IMR-90 (cell line): ENCODE measurements at regions not wholly inside any gene's neighbourhood (a gene's known extent, or its start where the extent isn't known, plus 50 kb on each side); places are given as distances from the start of the nearest gene placed in this dataset.

ENCODE experiments used
- ATAC-seq: fragments of 200-7000 bp; cut with Tn5 transposase; 2 replicates; pipeline ENCODE4 v1.9.1; 2020; ENCODE audit warnings: low read depth, mild to moderate bottlenecking, moderate library complexity
- BruUV-seq: library from RNA; stranded (reverse); fragments of 400-500 nt; replicated peaks from 2 replicates; lab custom pipeline; 2021; lab: Mats Ljungman, UMichigan
- CTCF ChIA-PET: fragments of 300-600 bp; formaldehyde crosslinking; extraction: SDS; loops from one replicate; lab custom pipeline; 2021; ENCODE audit warnings: antibody characterized with exemption; lab: Yijun Ruan, JAX
- POLR2A ChIA-PET: fragments of 300-600 bp; sonication (Branson Sonifier 250); formaldehyde crosslinking; loops from one replicate; lab custom pipeline; 2022; ENCODE audit warnings: antibody characterized with exemption; ENCODE audit not compliant: unreplicated experiment; lab: Charles Lee
- DNase-seq: peaks from one replicate; pipeline ENCODE4 v3.0.0; 2013
- H2AFZ ChIP-seq: replicated peaks from 2 replicates; pipeline ENCODE3; 2013; ENCODE audit warnings: low read length, mild to moderate bottlenecking; ENCODE audit not compliant: poor library complexity
- H2AK5ac ChIP-seq: 2 replicates; pipeline ENCODE4 v1.6.1; 2013; ENCODE audit warnings: low read depth, low read length, inconsistent platforms
- H2AK9ac ChIP-seq: replicated peaks from 2 replicates; pipeline ENCODE3; 2013; ENCODE audit warnings: mild to moderate bottlenecking, low read depth, low read length, moderate library complexity; ENCODE audit not compliant: poor library complexity
- H2BK120ac ChIP-seq: 2 replicates; pipeline ENCODE4 v1.6.1; 2013; ENCODE audit warnings: low read depth, low read length, inconsistent platforms
- H2BK15ac ChIP-seq: 3 replicates; pipeline ENCODE4 v1.6.1; 2013; ENCODE audit warnings: low read depth, low read length, inconsistent platforms
- H2BK20ac ChIP-seq: 2 replicates; pipeline ENCODE4 v1.6.1; 2013; ENCODE audit warnings: low read depth, mild to moderate bottlenecking, inconsistent platforms, low read length, moderate library complexity
- H2BK5ac ChIP-seq: 2 replicates; pipeline ENCODE4 v1.6.1; 2013; ENCODE audit warnings: mild to moderate bottlenecking, low read depth, low read length, inconsistent platforms; ENCODE audit not compliant: poor library complexity, severe bottlenecking
- H3K14ac ChIP-seq: replicated peaks from 2 replicates; pipeline ENCODE4 v1.6.1; 2013; ENCODE audit warnings: low read depth, low read length, inconsistent platforms
- H3K18ac ChIP-seq: 2 replicates; pipeline ENCODE4 v1.6.1; 2013; ENCODE audit warnings: low read depth, low read length, control low read depth
- H3K23ac ChIP-seq: 2 replicates; pipeline ENCODE4 v1.6.1; 2013; ENCODE audit warnings: low read depth, low read length, inconsistent platforms
- H3K27ac ChIP-seq: 2 replicates; pipeline ENCODE4 v1.5.1; 2013; ENCODE audit warnings: mild to moderate bottlenecking, control low read depth, low read length; ENCODE audit not compliant: insufficient read depth
- H3K27me3 ChIP-seq: 2 replicates; pipeline ENCODE4 v1.6.1; 2013; ENCODE audit warnings: low read length; ENCODE audit not compliant: control insufficient read depth, insufficient read depth
- H3K36me3 ChIP-seq: 2 replicates; pipeline ENCODE4 v1.6.1; 2013; ENCODE audit warnings: low read length, mixed read lengths; ENCODE audit not compliant: control insufficient read depth, insufficient read depth
- H3K4ac ChIP-seq: 2 replicates; pipeline ENCODE4 v1.6.1; 2013; ENCODE audit warnings: low read depth, low read length, inconsistent platforms
- H3K4me1 ChIP-seq: 2 replicates; pipeline ENCODE4 v1.6.1; 2013; ENCODE audit warnings: low read length, mixed read lengths; ENCODE audit not compliant: control insufficient read depth, insufficient read depth
- H3K4me2 ChIP-seq: 2 replicates; pipeline ENCODE4 v1.6.1; 2013; ENCODE audit warnings: low read depth, mild to moderate bottlenecking, control low read depth, low read length, moderate library complexity
- H3K4me3 ChIP-seq: 2 replicates; pipeline ENCODE4 v1.5.1; 2013; ENCODE audit warnings: low read depth, mild to moderate bottlenecking, control low read depth, low read length, moderate library complexity; ENCODE audit not compliant: insufficient read depth
- H3K56ac ChIP-seq: 2 replicates; pipeline ENCODE4 v1.6.1; 2013; ENCODE audit warnings: low read length, inconsistent platforms; ENCODE audit not compliant: insufficient read depth; ENCODE audit errors: extremely low read depth
- H3K79me1 ChIP-seq, 2 experiments: 2 replicates each; pipeline ENCODE4 v1.6.1; 2013; ENCODE audit warnings: low read length in 2 of 2, inconsistent platforms in 1 of 2, low read depth in 1 of 2
- H3K9ac ChIP-seq: 2 replicates; pipeline ENCODE4 v1.6.1; 2013; ENCODE audit warnings: low read depth, low read length, control low read depth
- H3K9me1 ChIP-seq: 2 replicates; pipeline ENCODE4 v1.6.1; 2013; ENCODE audit warnings: low read length, inconsistent platforms; ENCODE audit not compliant: insufficient read depth
- H3K9me3 ChIP-seq: 2 replicates; pipeline ENCODE4 v1.6.1; 2013; ENCODE audit warnings: low read length; ENCODE audit not compliant: control insufficient read depth, insufficient read depth
- H4K20me1 ChIP-seq: 2 replicates; pipeline ENCODE4 v1.6.1; 2013; ENCODE audit warnings: low read length, inconsistent platforms; ENCODE audit not compliant: insufficient read depth
- H4K5ac ChIP-seq: 2 replicates; pipeline ENCODE4 v1.6.1; 2013; ENCODE audit warnings: mild to moderate bottlenecking, low read depth, low read length, control low read depth
- H4K8ac ChIP-seq, 2 experiments: 2 replicates each; pipeline ENCODE4 v1.6.1; 2013; ENCODE audit warnings: low read depth in 2 of 2, low read length in 2 of 2, control low read depth in 1 of 2, inconsistent platforms in 1 of 2
- H4K91ac ChIP-seq: 2 replicates; pipeline ENCODE4 v1.6.1; 2013; ENCODE audit warnings: low read depth, low read length, inconsistent platforms; ENCODE audit not compliant: insufficient read depth
- ELK1 ChIP-seq: fragments of 150-350 bp; IDR thresholded peaks from 2 replicates; pipeline ENCODE4 v1.6.1; 2016; ENCODE audit warnings: low read depth, mild to moderate bottlenecking, low read length, moderate library complexity, borderline replicate concordance
- FOS ChIP-seq: fragments of 150-350 bp; IDR thresholded peaks from 2 replicates; pipeline ENCODE4 v1.6.1; 2016; ENCODE audit warnings: low read depth, low read length
- MXI1 ChIP-seq: IDR thresholded peaks from 2 replicates; pipeline ENCODE4 v1.6.1; 2012; ENCODE audit warnings: low read depth, mild to moderate bottlenecking, low read length, moderate library complexity, borderline replicate concordance
- POLR2A ChIP-seq: IDR thresholded peaks from 2 replicates; pipeline ENCODE4 v1.6.1; 2012; ENCODE audit warnings: mild to moderate bottlenecking, low read depth, low read length
- WGBS, 2 experiments: methylation state at CpG; one replicate each; pipeline versions ENCODE4 v1.1.5 to v1.1.7; 2013; ENCODE audit warnings: missing lambda C conversion rate in 2 of 2; ENCODE audit not compliant: insufficient read length in 1 of 2; ENCODE audit errors: extremely low coverage in 2 of 2; 5-methylcytosine and 5-hydroxymethylcytosine counted together
- dilution Hi-C: fragments of 300-500 bp; cut with HindIII; formaldehyde crosslinking; loops from one replicate; pipeline ENCODE4 v1.14.3; 2018; ENCODE audit warnings: low sequenced_read_pairs; ENCODE audit not compliant: unreplicated experiment
- in situ Hi-C: fragments of 300-500 bp; cut with MboI; formaldehyde crosslinking; loops from 3 replicates; pipeline ENCODE4 v1.14.3; 2019; ENCODE audit warnings: low sequenced_read_pairs, inconsistent platforms, mixed read lengths
- intact Hi-C: fragments of 100-400 bp; cut with micrococcal nuclease; formaldehyde crosslinking; loops from 2 replicates; pipeline ENCODE4 v1.10.0; 2022

- TF ChIP-seq ELK1 (no peak), POLR2A (no peak), MXI1 (no peak)
Observed at GRCh38 chr9:91073811-91074771, 272.5 kb downstream of the SYK start (continued).

GRCh38 chr9:91074866-91075265 is 273.2 kb downstream of the SYK start:
- ChIA-PET POLR2A (no interaction called here), CTCF (no interaction called here)
- H2BK15ac ChIP-seq, result peak overlapping the region; percentile 56; the same call in 2 of the 3 replicates
- TF ChIP-seq FOS (no peak), MXI1 (no peak)
- H2BK5ac ChIP-seq, result no peak overlapping the region
- peak overlapping the region; percentile 32; the same call in 1 of the 2 replicates for H2BK120ac ChIP-seq
- no peaks in the 10 kb centered on the region for H3K36me3 ChIP-seq
- ATAC-seq (no peak), DNase-seq (no peak)
- H3K18ac ChIP-seq, result no peak overlapping the region
- no peaks in the 10 kb centered on the region for H3K79me1 ChIP-seq
- H3K23ac ChIP-seq, result no peak overlapping the region
- no TSS peak for BruUV-seq
- H3K4me2 ChIP-seq, result no peak overlapping the region
- no peak overlapping the region for H3K56ac ChIP-seq
- H2AK9ac ChIP-seq, result no peak overlapping the region
- H2BK20ac ChIP-seq, result peak overlapping the region; percentile 63; the same call in 1 of the 2 replicates
- H3K14ac ChIP-seq, result no peak overlapping the region; the same call in 1 of the 2 replicates
- in situ Hi-C loops (no loop called here), intact Hi-C loops (no loop called here), dilution Hi-C loops (no loop called here)
- H3K9ac ChIP-seq, result no peak overlapping the region
- no peaks in the 10 kb centered on the region for H3K27me3 ChIP-seq
- H3K4me3 ChIP-seq, result no peak overlapping the region
- peaks cover 15% of the 10 kb centered on the region for H3K4me1 ChIP-seq
- H3K27ac ChIP-seq, result no peak overlapping the region
- H4K8ac ChIP-seq, result no peak overlapping the region
- no peak overlapping the region for H2AFZ ChIP-seq
- H2AK5ac ChIP-seq, result peak overlapping the region; percentile 60
- H4K5ac ChIP-seq, result no peak overlapping the region
- H3K4ac ChIP-seq, result peak overlapping the region; percentile 53; the same call in 1 of the 2 replicates
- H3K9me1 ChIP-seq, result no peaks in the 10 kb centered on the region
- no peaks in the 10 kb centered on the region; the same call in 1 of the 2 replicates for H4K20me1 ChIP-seq
- WGBS, 2 experiments, result 88% methylated on average over 7 of the region's 13 CpGs; no CpG with 5 or more reads in 1 of the 2 experiments
- peak overlapping the region; percentile 39; the same call in 1 of the 2 replicates for H4K91ac ChIP-seq
- no peaks in the 10 kb centered on the region for H3K9me3 ChIP-seq
